ENCODE measurements at regions not wholly inside any gene's neighbourhood (a gene's known extent, or its start where the extent isn't known, plus 50 kb on each side); places are given as distances from the start of the nearest gene placed in this dataset.

GRCh38 chr1:76705560-76705959, 161.7 kb upstream of the ST6GALNAC5 start:
- TF ChIP-seq, protein P1, sequence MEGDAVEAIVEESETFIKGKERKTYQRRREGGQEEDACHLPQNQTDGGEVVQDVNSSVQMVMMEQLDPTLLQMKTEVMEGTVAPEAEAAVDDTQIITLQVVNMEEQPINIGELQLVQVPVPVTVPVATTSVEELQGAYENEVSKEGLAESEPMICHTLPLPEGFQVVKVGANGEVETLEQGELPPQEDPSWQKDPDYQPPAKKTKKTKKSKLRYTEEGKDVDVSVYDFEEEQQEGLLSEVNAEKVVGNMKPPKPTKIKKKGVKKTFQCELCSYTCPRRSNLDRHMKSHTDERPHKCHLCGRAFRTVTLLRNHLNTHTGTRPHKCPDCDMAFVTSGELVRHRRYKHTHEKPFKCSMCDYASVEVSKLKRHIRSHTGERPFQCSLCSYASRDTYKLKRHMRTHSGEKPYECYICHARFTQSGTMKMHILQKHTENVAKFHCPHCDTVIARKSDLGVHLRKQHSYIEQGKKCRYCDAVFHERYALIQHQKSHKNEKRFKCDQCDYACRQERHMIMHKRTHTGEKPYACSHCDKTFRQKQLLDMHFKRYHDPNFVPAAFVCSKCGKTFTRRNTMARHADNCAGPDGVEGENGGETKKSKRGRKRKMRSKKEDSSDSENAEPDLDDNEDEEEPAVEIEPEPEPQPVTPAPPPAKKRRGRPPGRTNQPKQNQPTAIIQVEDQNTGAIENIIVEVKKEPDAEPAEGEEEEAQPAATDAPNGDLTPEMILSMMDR (conservative IDR thresholded peaks at IDR 0.05): no peak
- TF ChIP-seq EZH2 (IDR thresholded peaks at IDR 0.05; ENCODE audit: low read depth): no peak

All from PC-9 (cell line).